Esophagus squamous epithelium (tissue), 4 donors: ENCODE measurements at regions not wholly inside any gene's neighbourhood (a gene's known extent, or its start where the extent isn't known, plus 50 kb on each side); places are given as distances from the start of the nearest gene placed in this dataset.

Experiments used
- POLR2A ChIP-seq, 4 donors: fragments of 450-650 bp; IDR thresholded peaks; one replicate each; pipeline ENCODE4 v1.6.1; 2017; ENCODE audit warnings: antibody characterized with exemption in 4 of 4, mild to moderate bottlenecking in 4 of 4, moderate library complexity in 3 of 4
- TF ChIP-seq, protein P1 (sequence below), 6 experiments: fragments of 450-650 bp in 4 of 6; fragments of 200-600 bp in 2 of 6; sonication (generic) in 2 of 6; IDR thresholded peaks; one replicate each; pipeline ENCODE4 v1.5.1; 2016 to 2019; ENCODE audit warnings: antibody characterized with exemption in 6 of 6, mild to moderate bottlenecking in 4 of 6, moderate library complexity in 4 of 6

DNA sequence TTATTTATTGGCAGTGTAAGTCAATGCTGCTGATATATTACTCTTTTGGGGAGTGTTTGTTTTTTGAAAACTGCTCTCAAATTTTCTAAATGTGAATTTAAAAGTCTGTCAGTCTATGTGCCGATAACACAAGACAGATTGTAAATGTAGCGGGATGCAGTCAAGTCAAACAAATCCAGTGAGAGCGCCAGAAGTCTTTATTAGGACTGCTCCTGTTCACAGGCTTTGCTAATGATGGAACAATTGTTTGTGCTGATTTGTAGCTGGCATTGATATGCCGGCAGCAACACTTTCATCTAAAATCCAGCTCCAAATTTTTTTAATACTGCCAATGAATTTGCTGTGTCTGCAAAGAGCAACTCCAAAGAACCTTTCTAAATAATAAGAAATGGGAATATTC is 78.7 kb upstream of the TET2 start:
- TF ChIP-seq, protein P1, sequence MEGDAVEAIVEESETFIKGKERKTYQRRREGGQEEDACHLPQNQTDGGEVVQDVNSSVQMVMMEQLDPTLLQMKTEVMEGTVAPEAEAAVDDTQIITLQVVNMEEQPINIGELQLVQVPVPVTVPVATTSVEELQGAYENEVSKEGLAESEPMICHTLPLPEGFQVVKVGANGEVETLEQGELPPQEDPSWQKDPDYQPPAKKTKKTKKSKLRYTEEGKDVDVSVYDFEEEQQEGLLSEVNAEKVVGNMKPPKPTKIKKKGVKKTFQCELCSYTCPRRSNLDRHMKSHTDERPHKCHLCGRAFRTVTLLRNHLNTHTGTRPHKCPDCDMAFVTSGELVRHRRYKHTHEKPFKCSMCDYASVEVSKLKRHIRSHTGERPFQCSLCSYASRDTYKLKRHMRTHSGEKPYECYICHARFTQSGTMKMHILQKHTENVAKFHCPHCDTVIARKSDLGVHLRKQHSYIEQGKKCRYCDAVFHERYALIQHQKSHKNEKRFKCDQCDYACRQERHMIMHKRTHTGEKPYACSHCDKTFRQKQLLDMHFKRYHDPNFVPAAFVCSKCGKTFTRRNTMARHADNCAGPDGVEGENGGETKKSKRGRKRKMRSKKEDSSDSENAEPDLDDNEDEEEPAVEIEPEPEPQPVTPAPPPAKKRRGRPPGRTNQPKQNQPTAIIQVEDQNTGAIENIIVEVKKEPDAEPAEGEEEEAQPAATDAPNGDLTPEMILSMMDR (IDR thresholded peaks at IDR 0.05), result no peak
- no peak for TF ChIP-seq POLR2A (IDR thresholded peaks at IDR 0.05)
